GM12878 (cell line): ENCODE measurements at regions not wholly inside any gene's neighbourhood (a gene's known extent, or its start where the extent isn't known, plus 50 kb on each side); places are given as distances from the start of the nearest gene placed in this dataset.

Source experiments
- ATAC-seq: fragments of 200-7000 bp; cut with Tn5 transposase; 3 replicates; pipeline ENCODE4 v1.9.1; 2020; ENCODE audit warnings: mild to moderate bottlenecking, moderate library complexity
- BruUV-seq: library from RNA; stranded (reverse); fragments of 400-500 nt; replicated peaks from 2 replicates; lab custom pipeline; 2021; lab: Mats Ljungman, UMichigan
- CTCF ChIA-PET: fragments of 300-600 bp; sonication (Branson Sonifier 250); formaldehyde crosslinking; extraction: SDS; loops from one replicate; lab custom pipeline; 2021; ENCODE audit warnings: inconsistent platforms; lab: Yijun Ruan, JAX
- POLR2A ChIA-PET: fragments of 350-600 bp; formaldehyde crosslinking; extraction: SDS; loops from one replicate; lab custom pipeline; 2021; ENCODE audit warnings: inconsistent platforms; lab: Charles Lee
- RAD21 ChIA-PET: fragments of 300-600 bp; sonication (Branson Sonifier 250); formaldehyde crosslinking; loops from one replicate; lab custom pipeline; 2023; ENCODE audit warnings: antibody characterized with exemption; ENCODE audit not compliant: unreplicated experiment; lab: Charles Lee
- SMC1A ChIA-PET: fragments of 300-600 bp; sonication (Branson Sonifier 250); formaldehyde crosslinking; loops from one replicate; lab custom pipeline; 2023; ENCODE audit not compliant: unreplicated experiment, uncharacterized antibody; lab: Charles Lee
- DNase-seq: peaks from one replicate; pipeline ENCODE4 v3.0.0-alpha.2; 2011; ENCODE audit warnings: low read depth, low spot score
- FAIRE-seq: peaks from 3 replicates; lab custom pipeline; 2011; peaks lifted over from hg19 to GRCh38; lab: Jason Lieb, UNC
- H2AFZ ChIP-seq: 2 replicates; pipeline ENCODE4 v1.6.0; 2011; ENCODE audit warnings: low read depth, low read length, control low read depth; ENCODE audit not compliant: control insufficient read depth
- H3K27ac ChIP-seq: 2 replicates; pipeline ENCODE4 v1.5.1; 2011; ENCODE audit warnings: control low read depth; ENCODE audit not compliant: control insufficient read depth, insufficient read depth
- H3K27me3 ChIP-seq, 2 experiments: replicated peaks in 1 of 2; 2 replicates each; pipeline versions ENCODE4 v1.6.0 to v1.6.1; 2011; ENCODE audit warnings: low read length in 1 of 2; ENCODE audit not compliant: control insufficient read depth in 2 of 2, insufficient read depth in 2 of 2
- H3K36me3 ChIP-seq, 2 experiments: 2 replicates each; pipeline ENCODE4 v1.5.1; 2011; ENCODE audit warnings: low read length in 1 of 2; ENCODE audit not compliant: control insufficient read depth in 2 of 2, insufficient read depth in 2 of 2
- H3K4me1 ChIP-seq: 2 replicates; pipeline ENCODE4 v1.6.1; 2011; ENCODE audit warnings: mild to moderate bottlenecking, low read length, moderate library complexity, mixed read lengths; ENCODE audit not compliant: control insufficient read depth, insufficient read depth
- H3K4me2 ChIP-seq: 2 replicates; pipeline ENCODE4 v1.6.0; 2011; ENCODE audit warnings: control low read depth; ENCODE audit not compliant: control insufficient read depth, insufficient read depth
- H3K4me3 ChIP-seq: fragments of 200-600 bp; sonication (generic); 2 replicates; pipeline ENCODE4 v1.5.1; 2016
- H3K79me2 ChIP-seq: 2 replicates; pipeline ENCODE4 v1.6.0; 2011; ENCODE audit warnings: low read length; ENCODE audit not compliant: control insufficient read depth, insufficient read depth
- H3K9ac ChIP-seq: 2 replicates; pipeline ENCODE4 v1.8.0; 2011; ENCODE audit warnings: low read length, control low read depth, mixed read lengths; ENCODE audit not compliant: control insufficient read depth, insufficient read depth
- H3K9me3 ChIP-seq: replicated peaks from 3 replicates; pipeline ENCODE4 v1.5.1; 2011; ENCODE audit warnings: mild to moderate bottlenecking, low read length; ENCODE audit not compliant: control insufficient read depth, insufficient read depth
- H4K20me1 ChIP-seq: 2 replicates; pipeline ENCODE4 v1.6.0; 2011; ENCODE audit not compliant: control insufficient read depth, insufficient read depth
- BCL11A ChIP-seq: IDR thresholded peaks from 2 replicates; pipeline ENCODE4 v1.6.1; 2011; ENCODE audit warnings: low read depth, low read length
- BCL3 ChIP-seq: IDR thresholded peaks from 2 replicates; pipeline ENCODE4 v1.6.1; 2011; ENCODE audit warnings: borderline replicate concordance, low read depth, mild to moderate bottlenecking, moderate library complexity, low read length; ENCODE audit not compliant: insufficient read depth, poor library complexity, severe bottlenecking
- CREM ChIP-seq: IDR thresholded peaks from 2 replicates; pipeline ENCODE4 v1.6.1; 2014; ENCODE audit warnings: antibody characterized with exemption, low read depth
- E4F1 ChIP-seq: fragments of 450-650 bp; IDR thresholded peaks from 2 replicates; pipeline ENCODE4 v1.6.1; 2018; ENCODE audit warnings: borderline replicate concordance, mild to moderate bottlenecking; ENCODE audit not compliant: partially characterized antibody
- GABPA ChIP-seq: IDR thresholded peaks from 2 replicates; pipeline ENCODE4 v1.6.1; 2014; ENCODE audit warnings: antibody characterized with exemption, low read depth, mild to moderate bottlenecking, inconsistent platforms
- HDGF ChIP-seq: fragments of 450-650 bp; IDR thresholded peaks from 2 replicates; pipeline ENCODE4 v1.6.1; 2016; ENCODE audit warnings: antibody characterized with exemption
- SREBF2 ChIP-seq: IDR thresholded peaks from 2 replicates; pipeline ENCODE4 v1.6.1; 2012; ENCODE audit warnings: mild to moderate bottlenecking, low read length
- ZBTB11 ChIP-seq: fragments of 450-650 bp; formaldehyde crosslinking; IDR thresholded peaks from 2 replicates; pipeline ENCODE4 v1.5.0; 2022; ENCODE audit warnings: mild to moderate bottlenecking, missing genetic modification characterization
- ZNF217 ChIP-seq: fragments of 450-650 bp; IDR thresholded peaks from 2 replicates; pipeline ENCODE4 v1.6.1; 2017; ENCODE audit warnings: antibody characterized with exemption, mild to moderate bottlenecking
- WGBS: methylation state at CpG from one replicate; pipeline ENCODE4 v1.1.6; 2016; ENCODE audit warnings: low lambda C conversion rate; ENCODE audit not compliant: insufficient replicate concordance, insufficient coverage; ENCODE audit errors: missing lambda C conversion rate; 5-methylcytosine and 5-hydroxymethylcytosine counted together
- in situ Hi-C: fragments of 300-500 bp; cut with MboI; formaldehyde crosslinking; loops from 9 replicates; pipeline ENCODE4 v1.14.3; 2018; ENCODE audit warnings: mixed read lengths
- intact Hi-C: fragments of 100-400 bp; cut with micrococcal nuclease; formaldehyde crosslinking; loops from one replicate; pipeline ENCODE4 v1.14.2; 2022; ENCODE audit not compliant: unreplicated experiment

- no peak for FAIRE-seq
- POLR2A ChIA-PET: interaction anchor here (0.7 kb wide), 1 partner anchor 11 kb away, joined by 3 read pairs; no protein-coding TSS in a partner anchor
- no TSS peak for BruUV-seq
Measured at GRCh38 chr9:25224996-25225395, 453.2 kb downstream of the TUSC1 start.

More at GRCh38 chr9:25224996-25225395, 453.2 kb downstream of the TUSC1 start:
- Histone ChIP-seq H3K4me2 (no peak overlapping the region), H4K20me1 (no peaks in the 10 kb centered on the region), H3K36me3 (no peaks in the 10 kb centered on the region), H3K4me3 (no peak overlapping the region), H3K4me1 (no peaks in the 10 kb centered on the region), H2AFZ (no peak overlapping the region), H3K9ac (no peak overlapping the region), H3K79me2 (no peaks in the 10 kb centered on the region), H3K27ac (no peak overlapping the region), H3K9me3 (no peaks in the 10 kb centered on the region), H3K27me3 (no peaks in the 10 kb centered on the region)
- ChIA-PET RAD21 (no interaction called here), SMC1A (no interaction called here), CTCF (no interaction called here)
- TF ChIP-seq BCL11A (no peak), CREM (no peak), SREBF2 (no peak), ZNF217 (no peak), GABPA (no peak), ZBTB11 (CRISPR knock-in tag) (no peak), E4F1 (no peak), BCL3 (no peak), HDGF (no peak)
- in situ Hi-C loops: no loop called here
- no peak for ATAC-seq
- WGBS: 21% methylated on average over 2 of the region's 2 CpGs
- intact Hi-C loops: no loop called here
- DNase-seq: no peak
